NCI-H524 (cell line): ENCODE measurements at regions not wholly inside any gene's neighbourhood (a gene's known extent, or its start where the extent isn't known, plus 50 kb on each side); places are given as distances from the start of the nearest gene placed in this dataset.

ENCODE experiments used
- DNase-seq, 2 experiments: peaks; one replicate each; lab custom pipeline; 2025; lab: John Stamatoyannopoulos, UW

DNA sequence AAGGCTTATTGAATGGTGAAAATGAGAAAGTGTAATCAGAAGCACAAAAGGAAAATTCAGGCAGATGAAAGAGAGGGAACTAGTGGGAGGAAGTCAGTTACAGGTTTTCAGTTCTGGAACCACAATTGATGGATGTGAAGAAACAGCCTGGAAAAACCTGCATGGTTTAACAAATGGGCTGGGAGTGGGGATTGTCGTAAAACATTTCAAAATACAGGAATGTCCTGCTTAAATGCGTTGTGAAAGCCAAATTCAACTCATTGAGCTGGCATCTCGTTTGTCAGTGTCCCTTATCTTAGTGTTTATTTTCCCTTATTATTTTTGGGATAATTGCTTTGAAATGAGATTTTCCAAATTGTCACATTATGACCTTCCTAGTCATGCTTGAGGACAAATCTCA, 106.5 kb upstream of the RFC3 start:
- no peak for DNase-seq

DNA sequence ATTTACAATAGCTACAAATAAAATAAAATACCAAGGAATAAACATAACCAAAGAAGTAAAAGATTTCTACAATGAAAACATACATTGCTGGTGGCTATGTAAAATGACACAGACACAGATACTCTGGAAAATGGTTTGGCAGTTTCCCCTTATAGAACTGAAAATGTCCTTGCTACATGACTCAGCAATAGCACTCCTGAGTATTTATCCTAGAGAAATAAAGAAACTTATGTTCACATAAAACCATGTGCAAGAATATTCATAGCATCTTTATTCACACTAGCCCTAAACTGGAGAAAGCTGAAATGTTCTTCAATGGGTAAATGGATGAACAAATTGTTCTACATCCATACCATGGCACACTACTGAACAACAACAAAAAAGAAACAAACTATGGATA, 100.2 kb upstream of the RFC3 start:
- no peak for DNase-seq

DNA sequence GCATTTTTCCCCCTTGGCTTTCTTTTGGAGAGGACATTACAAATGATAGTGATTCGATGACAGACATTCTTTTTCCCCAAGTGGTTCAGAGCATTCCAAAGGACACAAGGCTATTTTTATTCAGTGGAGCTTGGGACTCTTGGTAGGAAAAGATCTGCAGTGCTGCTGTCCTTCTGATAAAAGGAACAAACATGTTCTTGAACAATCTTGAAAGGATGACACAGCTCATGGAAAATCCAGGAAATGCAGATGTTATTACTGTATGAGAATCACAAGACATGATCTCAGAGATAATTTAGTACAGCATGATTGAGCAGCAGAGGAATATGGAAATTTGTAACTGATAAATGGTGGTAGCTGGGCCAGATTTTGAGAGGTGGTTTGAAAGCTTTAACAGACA, 96.2 kb upstream of the RFC3 start:
- DNase-seq = no peak

DNA sequence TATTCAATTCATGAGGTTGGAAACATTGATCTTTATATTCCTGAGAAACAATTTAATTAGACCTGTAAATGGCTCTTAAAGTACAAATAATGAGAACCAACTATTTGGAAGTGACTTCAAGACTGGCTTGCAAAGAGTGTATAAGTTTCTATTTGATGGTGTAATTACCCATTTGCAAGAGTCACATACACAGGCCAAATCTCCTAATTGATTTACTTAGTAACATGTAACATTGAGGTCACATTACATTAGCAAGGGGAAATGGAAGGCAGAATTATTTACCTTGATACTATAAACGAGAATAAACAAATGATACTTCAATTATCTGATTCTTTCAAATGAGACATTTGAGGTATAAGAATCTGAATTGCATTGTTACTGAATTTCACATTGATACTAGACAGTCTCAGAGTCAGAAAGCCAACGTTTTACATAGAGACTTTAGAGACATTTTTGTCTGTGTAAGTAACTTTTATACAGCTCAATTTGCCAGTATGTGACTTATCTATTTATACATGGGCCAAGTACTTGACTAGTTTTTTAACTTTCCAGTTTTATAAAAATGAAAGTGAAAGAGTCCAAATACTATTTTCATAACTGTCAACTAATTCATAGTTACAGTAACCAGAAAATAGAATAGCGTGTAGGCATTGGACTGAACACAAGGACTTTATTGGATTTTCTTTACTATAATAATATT, 95.6 kb upstream of the RFC3 start:
- no peak for DNase-seq

DNA sequence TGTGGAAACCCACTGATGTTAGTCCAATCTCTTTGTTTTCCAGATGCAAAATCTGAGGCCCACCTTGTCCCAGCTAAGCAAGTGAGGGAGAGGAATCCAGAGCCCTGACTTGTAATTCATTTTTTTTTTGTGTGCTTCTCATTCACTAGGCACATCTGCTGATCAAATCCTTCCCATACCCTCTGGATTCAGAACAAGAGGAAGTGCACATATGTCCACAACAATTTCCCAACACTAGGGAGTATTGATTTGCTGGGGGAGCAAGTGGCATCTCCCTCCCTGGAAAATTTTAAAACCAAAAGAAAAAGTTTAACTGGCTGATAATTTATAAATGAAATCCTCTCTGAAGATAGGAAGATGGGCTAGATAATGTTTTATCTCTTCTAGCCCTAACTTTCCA, 94.6 kb upstream of the RFC3 start:
- DNase-seq = peak in 1 of 2 experiments; percentile 47

DNA sequence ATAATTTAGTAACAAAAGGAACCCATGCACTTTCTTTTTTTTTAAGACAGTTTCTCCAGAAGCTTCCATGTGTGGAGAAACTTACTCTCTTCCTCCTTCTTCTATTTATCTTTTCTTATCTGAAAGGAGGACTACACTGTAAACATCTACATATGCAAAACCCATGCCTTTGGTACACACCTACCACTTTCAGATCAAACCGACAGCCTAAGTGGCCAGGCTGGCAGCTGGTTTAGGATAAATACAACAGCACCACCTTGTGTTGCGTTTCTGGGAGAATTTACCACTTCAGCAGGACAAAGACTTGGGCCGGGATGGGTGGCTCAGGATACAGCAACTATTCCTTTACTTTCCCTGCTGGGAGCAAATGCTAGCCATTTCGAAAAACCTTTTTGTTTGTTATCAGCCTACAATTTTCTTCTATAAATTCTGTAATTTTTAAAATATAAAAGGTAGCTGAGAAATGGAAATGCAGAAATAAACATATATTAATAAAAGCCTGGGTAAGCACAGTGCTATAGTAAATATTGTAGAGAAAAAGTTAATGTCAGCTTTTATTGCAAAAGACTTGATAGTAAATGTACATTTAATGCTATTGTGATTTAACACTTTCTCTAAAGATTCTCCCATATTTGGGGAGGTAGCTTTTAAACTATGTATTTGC, 94.0 kb upstream of the RFC3 start:
- DNase-seq = peak; percentile 62 to 87

DNA sequence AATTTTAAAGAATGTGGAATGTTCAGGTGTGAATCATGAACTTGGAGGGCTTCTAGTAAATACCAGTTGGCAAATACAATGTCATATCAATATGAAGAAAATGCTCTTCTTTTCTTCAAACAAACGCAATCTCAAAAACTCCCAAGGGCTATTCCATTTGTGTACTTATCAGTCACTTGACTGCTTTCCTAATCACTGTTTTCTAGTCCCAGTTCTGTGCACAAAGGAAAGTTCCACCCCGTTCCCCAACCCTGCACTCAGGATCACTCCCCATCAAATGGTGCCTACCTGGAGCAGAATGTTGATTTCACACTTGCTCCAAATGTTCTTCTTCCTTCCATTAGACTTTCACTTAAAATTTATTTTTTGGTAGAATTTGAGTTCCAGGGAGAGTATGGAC, 92.6 kb upstream of the RFC3 start:
- no peak for DNase-seq

DNA sequence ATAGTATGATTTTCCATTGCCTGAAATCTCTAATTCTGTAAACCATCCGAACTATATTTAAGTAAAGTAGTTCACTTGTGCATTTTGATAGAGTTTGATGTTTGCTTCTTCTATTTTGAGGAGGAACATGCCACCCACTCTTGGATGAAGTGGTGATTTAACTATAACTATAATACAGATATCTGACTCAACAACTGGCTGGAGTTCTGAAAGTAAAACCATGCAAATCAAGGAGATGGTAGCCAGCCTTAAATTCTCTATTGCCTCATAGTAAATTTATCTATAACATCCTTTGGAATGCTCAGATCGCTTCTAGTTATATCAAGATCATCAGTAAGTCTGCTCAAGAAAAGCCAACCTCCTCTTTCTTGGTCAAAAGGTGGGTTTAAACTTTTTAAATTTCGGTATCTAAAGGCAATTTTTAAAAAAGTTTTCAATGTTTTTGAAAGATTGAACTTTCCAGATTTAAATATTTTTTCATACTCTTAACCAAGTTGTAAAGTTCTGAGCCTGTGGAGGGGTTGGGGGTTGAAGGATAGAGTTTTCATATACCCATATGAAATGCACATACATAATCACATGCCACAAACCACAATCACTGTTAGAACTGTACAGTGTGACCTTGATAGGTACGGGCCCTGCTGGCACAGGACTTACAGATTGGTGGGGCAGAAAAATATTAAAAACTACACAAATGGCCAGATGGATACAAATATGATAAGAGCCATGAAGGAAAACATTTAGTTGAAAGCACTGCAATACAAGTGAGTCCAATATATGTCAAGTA, 90.5 kb upstream of the RFC3 start:
- no peak for DNase-seq

DNA sequence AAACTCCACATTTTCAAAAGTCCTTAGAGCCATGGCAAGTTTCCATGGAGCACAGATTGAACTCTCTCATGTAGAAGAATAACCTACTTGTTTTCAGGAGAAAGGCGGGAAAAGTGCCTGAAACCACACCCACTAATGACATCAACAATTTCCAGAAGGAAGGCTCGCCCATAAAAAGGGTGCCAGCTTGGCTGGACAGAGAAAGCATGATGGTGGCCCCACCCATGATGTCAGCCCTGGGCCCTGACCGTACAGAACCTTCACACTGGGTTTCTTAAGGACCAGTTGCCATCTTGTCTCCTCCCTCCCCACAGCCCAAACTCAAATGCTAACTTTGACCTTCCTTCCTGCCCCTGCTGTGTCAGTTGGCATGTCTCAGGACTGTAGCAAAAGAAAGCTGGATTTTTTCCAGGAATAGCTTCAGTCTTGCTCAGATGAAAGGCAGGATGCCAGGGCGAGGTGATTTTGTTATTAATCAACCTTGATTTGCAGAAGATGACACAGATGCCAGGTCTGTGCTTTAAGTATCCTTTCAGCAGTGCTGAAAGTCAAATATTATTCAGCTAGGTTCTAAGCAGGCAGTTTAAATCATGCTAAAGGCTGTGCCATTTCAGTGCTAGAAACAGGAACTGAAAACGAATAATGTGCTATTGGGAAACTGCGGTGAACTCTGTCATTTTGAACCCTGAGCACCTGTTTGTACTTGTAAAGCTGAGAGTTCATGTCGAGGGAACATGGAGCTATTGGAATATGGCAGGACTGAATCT, 89.5 kb upstream of the RFC3 start:
- no peak for DNase-seq

DNA sequence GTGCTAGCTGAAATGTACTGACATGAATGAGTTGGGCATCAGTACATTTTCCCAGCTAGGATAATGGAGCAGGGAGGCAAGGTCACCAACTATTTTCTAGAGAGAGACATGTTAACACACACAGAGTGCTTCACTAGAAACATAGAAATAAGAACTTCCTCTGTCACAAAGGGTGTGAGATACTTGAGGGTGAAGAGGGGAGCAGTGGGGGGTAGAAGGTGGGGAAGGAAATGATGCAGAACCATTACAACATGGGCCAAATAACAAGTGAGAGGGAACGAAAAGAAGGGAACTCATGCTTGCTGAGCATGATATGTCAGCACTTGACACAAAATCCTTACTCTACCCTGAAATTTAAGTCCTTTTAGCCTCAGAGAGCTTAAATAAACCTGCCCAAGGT, 87.8 kb upstream of the RFC3 start:
- DNase-seq = no peak

DNA sequence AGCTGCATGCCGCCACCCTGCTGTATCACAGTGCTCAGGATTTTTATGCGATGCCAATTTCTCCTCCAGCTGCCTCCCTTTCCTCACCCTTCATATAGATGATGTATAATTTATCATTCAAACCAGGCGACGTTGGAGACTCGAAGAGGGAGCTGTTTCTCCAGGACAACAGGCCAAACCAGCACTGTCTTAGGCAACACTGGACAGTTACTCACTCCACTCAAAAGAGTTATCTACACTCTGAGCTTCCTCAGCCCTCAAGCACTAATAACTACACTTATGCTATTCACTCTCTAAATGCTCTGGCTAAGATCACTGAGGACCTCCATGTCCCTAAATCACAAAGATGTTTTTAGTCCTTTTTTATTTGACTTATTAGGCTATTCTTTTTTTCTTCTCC, 87.3 kb upstream of the RFC3 start:
- DNase-seq = no peak

DNA sequence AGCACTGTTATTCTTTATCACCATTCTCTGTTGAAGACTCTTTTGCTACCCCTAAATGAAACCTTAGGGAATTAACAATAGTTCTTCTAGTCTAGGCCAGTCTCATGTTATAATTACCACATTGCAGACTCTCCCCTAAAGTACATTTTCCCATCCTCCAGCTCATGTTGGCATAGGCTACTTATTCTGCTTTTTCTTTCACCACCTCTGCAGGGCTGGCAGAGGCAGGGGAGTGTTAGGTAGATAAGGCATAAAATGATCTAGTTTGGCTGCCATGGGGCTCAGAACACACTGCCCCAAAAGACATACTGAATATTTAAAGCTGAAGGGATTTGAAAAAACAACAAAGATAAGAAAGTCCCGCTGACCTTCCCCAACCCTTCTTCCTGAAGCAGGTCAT, 82.7 kb upstream of the RFC3 start:
- DNase-seq = no peak

DNA sequence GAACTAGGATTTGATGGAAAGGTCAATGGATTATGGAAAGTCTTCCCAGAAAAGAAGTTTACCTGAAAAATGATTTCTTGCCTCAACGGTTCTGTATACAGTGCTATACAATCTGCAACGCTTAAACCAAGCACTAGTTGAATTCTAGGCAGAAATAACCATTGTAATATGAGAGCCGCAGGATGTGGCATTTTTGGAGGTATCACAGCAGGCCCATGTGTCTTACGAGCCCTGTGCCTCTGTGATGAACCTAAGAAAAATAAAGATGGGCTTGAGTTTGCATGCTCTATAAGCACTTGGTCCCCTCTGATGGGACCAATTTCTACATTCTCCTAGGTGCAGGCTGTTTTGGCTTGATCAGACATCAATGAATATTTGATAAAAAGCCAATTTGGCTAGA, 78.7 kb upstream of the RFC3 start:
- DNase-seq = no peak

DNA sequence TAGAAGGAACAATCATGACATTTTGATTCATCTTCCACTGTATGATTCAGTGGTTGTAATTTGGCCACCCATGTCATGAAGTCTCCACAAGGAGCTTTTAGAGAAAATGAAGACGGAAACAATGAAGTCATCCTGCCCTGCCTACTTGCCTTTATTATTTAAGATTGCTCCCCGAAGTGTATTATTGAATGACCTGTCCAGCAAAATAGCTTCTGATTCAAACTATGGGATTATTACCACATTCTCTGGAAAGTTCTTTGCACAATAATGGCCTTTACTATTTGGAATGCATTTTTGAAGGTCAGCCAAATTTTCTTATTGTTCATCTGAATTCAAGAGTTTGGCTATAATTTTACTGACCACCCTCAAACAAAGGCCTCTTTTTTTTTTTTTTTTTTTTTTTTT, 77.8 kb upstream of the RFC3 start:
- DNase-seq = no peak

DNA sequence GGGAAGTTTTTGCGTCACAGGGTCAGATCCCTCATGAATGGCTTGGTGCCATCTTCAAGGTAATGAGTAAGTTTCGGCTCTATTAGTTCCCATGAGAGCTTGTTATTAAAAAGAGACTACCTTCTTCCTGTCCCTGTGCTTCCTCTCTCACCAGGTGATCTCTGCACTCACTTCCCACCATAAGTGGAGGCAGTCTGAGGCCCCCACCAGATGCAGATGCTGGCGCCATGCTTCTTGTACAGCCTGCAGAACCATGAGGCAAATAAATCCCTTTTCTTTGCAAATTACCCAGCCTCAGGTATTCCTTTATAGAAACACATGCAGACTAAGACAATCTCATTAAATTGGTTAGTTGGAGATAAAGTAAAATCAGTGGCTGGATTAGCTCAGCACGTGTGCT, 75.6 kb upstream of the RFC3 start:
- no peak for DNase-seq

DNA sequence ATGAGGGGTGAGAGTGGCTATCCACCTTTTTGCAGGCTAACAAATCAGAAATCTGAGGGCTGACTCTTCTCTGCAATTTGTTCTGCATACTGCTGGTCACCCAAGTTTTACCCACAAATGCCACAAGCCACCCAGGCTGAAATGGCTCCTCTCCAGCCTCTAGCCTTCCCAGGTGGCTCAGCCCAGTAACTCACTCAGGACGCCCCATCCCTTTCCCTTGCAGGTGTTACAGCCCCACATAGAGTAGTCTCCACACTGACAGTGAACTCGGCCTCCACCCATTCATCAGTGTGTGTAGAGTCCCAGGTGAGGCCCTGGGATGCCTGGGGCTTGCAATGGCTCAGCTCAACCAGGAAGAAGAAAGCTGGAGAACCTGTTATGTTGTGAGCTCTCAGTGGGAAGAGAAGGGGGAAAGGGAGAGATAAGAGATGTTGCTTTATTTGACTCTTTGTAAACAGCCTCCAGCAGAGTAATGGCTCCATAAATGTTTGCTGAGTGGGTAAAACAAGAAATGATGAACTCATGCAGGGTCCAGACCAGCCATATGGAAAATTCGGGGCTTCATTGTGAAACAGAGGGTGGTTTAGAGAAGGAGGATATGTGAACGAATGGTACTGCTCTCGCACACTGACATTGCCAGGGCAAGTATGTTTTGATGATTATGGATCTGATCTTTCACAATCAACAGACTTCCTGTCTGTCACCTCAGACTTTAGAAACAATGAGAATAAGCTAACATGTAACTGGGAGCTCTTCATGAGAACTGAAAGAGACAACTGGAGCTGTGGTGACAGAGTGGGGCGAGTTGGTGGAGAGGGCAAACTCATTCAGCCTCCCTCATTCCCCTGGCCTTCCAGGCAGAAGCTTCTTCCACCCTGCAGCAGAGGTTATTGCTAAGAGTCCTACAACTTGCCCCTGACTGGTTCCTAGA, 74.2 kb upstream of the RFC3 start:
- no peak for DNase-seq

DNA sequence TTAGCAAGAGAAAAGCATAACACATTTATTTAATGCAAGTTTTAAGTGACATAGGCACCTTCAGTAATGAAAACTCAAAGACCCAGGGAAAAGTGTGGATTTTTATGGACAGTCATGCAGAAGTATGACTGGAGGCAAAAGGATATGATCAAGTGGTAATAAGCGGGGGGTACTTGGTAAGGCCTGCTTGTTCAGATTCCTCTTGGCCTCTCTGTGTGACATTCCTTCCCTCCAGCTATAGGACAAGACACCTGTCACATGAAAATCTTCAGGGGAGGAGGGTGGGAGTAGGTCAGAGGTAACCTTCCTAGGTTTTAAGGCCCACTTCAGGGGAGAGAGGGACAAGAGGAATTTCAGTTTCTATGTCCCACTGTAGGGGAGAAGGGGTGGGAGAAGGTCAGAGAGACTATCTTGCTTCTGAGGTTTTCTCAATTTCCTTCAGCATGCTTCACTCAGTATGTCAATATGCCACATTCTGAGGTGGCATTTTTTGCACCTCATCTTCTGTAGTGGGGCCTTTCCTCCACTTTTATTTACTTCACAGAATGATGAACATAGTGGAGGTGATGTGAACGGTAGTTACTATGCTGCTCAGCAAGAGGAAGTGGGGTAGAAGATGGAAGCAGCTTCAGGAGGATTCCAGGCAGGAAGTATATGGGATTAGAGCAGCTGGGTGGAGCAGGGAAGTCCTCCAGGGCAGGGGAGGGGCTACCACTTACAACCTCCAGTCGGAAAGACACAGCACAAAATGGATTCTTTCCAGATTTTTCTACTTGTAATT, 73.2 kb upstream of the RFC3 start:
- peak in 1 of 2 experiments; percentile 10 for DNase-seq

DNA sequence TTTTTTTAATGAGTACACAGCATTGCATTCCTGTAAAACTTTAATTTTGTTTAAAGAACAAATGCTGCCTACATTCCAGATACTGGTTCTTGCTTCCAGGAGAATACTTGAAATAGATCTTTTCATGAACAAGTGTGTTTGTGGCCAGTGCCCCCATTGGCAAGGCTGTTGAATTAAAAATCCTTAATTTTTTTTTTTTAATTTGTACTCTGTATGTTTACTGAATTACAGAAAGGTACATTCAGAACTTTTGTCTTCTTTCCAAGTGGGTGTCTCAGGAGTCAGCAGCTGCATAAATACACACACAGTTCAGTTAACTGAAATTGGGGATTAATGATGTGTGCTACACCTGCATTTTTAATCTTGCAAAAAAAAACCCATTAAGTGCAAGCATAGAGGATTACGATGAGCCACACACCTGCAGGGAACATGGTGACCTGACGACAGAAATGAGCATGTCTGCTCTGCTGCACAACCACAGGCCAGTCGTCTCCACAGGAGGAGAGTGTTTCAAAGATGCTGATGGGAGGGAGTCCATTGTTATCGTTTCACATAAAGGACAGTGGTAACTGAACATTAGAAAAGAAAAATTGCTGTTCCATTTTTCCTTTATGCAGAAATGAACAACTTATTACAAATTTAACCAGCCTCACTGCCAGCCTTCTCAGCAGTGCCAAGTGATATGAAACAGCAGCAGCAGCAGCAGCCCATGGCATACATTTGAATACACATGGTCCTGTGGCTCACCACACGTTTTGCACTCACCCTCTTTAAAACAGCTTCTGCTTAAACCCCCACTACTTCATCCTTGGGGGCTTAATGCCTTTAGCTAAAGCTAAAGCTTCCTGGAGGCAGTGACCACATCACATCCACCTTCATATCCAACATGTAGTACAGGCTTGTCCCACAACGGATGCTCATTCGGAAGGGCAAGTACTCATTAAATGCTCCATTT, 72.3 kb upstream of the RFC3 start:
- no peak for DNase-seq

DNA sequence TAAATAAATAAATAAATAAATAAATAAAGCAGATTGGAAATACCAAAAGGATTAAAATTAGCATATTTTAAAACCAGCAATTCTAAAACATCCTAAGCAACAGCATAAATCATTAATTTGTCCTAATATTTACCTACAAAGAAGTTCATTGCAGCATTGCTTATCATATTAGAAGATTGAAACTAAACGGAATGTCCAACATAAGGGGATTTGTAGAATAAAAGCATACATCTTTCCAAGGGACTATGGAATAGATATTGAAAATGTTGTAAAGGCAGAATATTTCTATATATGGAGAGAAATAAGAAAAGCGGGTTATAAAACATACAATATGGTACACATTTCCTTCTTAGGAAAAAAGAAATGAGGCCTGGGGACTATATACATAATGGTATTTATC, 71.1 kb upstream of the RFC3 start:
- no peak for DNase-seq
